ENCODE measurements at regions not wholly inside any gene's neighbourhood (a gene's known extent, or its start where the extent isn't known, plus 50 kb on each side); places are given as distances from the start of the nearest gene placed in this dataset.

DNA sequence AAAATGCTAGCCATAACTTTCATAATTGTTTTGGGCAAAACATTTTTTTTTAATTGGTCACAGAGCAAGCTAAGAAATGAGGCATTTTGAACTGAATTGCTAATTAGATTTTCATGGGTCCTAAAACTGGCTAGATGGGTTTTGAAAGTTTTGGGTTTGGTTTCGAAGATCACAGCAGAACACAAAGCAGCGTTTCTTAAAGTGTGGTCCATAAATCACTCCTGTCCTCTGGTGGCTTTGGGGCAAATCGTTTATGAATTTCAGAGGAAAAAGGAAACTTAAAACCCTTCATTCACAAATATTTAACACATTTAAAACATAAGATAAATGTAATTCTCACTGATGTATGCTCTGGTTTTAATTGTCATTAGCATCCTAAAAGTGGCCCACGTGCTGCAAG lies 503.7 kb downstream of the SPATA31D1 start:
- no peak overlapping the region for H3K27ac ChIP-seq (ENCODE audit: low read depth, low read length)
- no peak overlapping the region for H3K4me3 ChIP-seq (ENCODE audit: low read length)
- H3K36me3 ChIP-seq (ENCODE audit: control insufficient read depth, insufficient read depth, low read length): no peaks in the 10 kb centered on the region
- no peak overlapping the region for H3K9ac ChIP-seq (ENCODE audit: low read length)
- H3K27me3 ChIP-seq (ENCODE audit: control insufficient read depth, insufficient read depth, low read length): no peaks in the 10 kb centered on the region
- no peaks in the 10 kb centered on the region for H3K4me1 ChIP-seq (ENCODE audit: control insufficient read depth, insufficient read depth, low read length)

DNA sequence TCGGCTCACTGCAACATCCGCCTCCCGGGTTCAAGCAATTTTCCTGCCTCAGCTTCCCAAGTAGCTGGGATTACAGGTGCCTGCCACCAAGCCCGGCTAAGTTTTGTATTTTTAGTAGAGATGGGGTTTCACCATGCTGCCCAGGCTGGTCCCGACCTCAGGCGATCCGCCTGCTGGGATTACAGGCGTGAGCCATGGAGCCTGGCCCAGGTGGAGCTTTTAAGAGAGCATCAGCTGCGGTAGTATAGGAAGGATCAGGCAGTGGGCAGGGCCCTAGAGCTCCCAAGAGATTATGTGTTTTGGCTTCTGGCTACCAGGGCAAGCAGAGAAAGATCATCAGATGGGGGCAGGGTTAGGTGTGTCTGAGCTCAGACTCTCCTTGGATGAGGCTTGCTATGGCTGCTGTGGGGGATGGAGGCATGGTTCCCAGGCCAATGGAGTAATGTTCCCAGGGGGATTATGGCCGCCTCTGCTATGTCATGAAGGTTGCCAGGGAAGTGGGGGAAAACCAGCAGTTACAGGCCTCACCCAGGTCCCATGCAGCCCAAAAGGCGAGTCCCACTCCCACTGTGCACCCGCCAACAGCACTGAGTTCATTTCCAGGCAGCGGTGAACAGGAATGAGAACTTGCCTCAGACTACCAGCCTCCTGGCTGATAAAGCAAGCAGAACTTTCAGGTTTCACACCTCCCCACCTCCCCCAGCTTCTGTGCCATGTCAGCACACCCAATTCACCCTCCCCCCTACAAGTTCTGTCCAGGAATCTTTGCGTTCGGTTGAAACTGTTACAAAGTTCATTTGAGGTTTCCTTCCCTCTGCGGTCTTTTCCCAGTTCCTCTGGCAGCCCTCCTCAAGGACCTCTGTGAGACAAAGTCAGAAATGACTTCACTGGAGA lies 507.6 kb downstream of the SPATA31D1 start:
- H3K27me3 ChIP-seq (ENCODE audit: control insufficient read depth, insufficient read depth, low read length): no peaks in the 10 kb centered on the region
- H3K36me3 ChIP-seq (ENCODE audit: control insufficient read depth, insufficient read depth, low read length): no peaks in the 10 kb centered on the region
- H3K27ac ChIP-seq (ENCODE audit: low read depth, low read length): no peak overlapping the region
- H3K4me3 ChIP-seq (ENCODE audit: low read length): no peak overlapping the region
- no peak overlapping the region for H3K9ac ChIP-seq (ENCODE audit: low read length)
- H3K4me1 ChIP-seq (ENCODE audit: control insufficient read depth, insufficient read depth, low read length): no peaks in the 10 kb centered on the region

DNA sequence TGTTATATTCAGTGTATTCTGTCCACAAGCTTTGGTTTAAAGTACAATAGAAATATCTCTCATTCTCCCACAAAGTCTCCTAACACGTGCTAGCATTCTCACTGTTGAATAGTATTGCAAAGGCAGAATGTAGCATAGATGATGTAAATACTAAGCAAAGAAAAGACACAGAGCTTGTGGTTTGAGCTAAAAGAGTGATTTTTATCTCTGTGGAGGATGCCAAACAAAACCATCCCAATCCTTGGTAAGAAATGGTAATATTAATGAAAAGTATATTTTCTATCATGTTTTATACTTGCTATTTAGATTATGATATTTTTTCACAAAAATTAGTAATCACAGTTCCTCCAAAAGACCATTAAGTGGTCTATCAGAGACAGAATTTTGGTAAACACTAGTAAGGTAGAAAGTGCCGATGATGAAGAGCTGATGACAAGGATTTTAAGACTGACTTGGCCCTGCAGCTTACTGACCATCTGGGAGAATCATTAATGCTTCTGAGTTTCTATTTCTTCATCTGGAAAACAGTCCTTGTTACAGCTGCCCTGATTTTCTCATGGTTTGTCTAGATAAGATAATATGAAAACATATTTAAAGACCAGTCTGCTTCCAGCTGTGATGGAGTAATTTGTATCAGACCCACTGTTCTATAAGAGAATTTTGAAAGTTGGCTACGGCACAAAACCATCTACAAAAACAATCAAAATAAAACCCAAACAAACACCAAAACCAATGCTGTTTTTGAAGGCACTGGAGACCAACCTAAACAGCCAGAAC lies 510.2 kb downstream of the SPATA31D1 start:
- Histone ChIP-seq H3K4me3 (ENCODE audit: low read length) (no peak overlapping the region), H3K9ac (ENCODE audit: low read length) (no peak overlapping the region), H3K4me1 (ENCODE audit: control insufficient read depth, insufficient read depth, low read length) (no peaks in the 10 kb centered on the region), H3K36me3 (ENCODE audit: control insufficient read depth, insufficient read depth, low read length) (no peaks in the 10 kb centered on the region), H3K27me3 (ENCODE audit: control insufficient read depth, insufficient read depth, low read length) (no peaks in the 10 kb centered on the region), H3K27ac (ENCODE audit: low read depth, low read length) (no peak overlapping the region)

DNA sequence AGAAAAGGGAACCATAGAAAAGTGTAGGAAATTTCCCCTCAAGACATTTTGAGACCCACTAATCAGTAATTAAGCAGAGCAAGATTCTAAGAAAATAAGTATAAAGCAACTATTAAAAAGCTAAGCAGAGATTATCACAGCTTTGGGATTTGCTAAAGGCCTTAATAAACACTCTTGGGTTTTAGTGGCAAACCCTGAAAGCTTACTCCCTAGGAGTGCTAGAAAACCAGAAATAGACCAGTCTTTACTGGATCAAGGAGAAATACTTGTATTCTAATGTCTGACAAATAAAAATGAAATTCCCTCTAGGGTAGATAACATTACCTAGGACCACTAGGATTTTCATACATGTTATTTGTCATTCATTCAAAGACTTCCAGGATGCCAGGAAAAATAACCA lies 510.8 kb downstream of the SPATA31D1 start:
- no peak overlapping the region for H3K9ac ChIP-seq (ENCODE audit: low read length)
- H3K36me3 ChIP-seq (ENCODE audit: control insufficient read depth, insufficient read depth, low read length): no peaks in the 10 kb centered on the region
- H3K27ac ChIP-seq (ENCODE audit: low read depth, low read length): no peak overlapping the region
- no peaks in the 10 kb centered on the region for H3K4me1 ChIP-seq (ENCODE audit: control insufficient read depth, insufficient read depth, low read length)
- H3K27me3 ChIP-seq (ENCODE audit: control insufficient read depth, insufficient read depth, low read length): no peaks in the 10 kb centered on the region
- no peak overlapping the region for H3K4me3 ChIP-seq (ENCODE audit: low read length)

DNA sequence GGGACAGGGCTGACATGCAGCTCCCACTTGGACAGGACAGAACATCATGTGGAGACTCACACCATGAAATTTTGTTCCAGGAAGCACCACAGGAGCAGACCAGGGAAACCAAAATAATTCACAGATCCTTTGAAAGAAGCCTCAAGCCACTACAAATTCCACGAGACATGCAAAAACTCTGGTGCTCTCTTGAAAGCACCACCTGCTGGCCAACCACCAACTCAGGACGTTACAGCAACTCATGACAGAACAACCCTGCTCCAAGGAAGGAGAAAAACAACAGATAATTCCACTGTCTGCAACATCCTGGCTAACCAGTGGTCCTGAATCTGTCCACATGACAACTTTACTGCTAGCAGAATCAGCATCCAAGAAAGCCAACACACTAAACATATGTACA lies 516.0 kb downstream of the SPATA31D1 start:
- Histone ChIP-seq H3K4me3 (ENCODE audit: low read length) (no peak overlapping the region), H3K4me1 (ENCODE audit: control insufficient read depth, insufficient read depth, low read length) (no peaks in the 10 kb centered on the region), H3K27ac (ENCODE audit: low read depth, low read length) (no peak overlapping the region), H3K9ac (ENCODE audit: low read length) (no peak overlapping the region), H3K36me3 (ENCODE audit: control insufficient read depth, insufficient read depth, low read length) (no peaks in the 10 kb centered on the region), H3K27me3 (ENCODE audit: control insufficient read depth, insufficient read depth, low read length) (no peaks in the 10 kb centered on the region)

DNA sequence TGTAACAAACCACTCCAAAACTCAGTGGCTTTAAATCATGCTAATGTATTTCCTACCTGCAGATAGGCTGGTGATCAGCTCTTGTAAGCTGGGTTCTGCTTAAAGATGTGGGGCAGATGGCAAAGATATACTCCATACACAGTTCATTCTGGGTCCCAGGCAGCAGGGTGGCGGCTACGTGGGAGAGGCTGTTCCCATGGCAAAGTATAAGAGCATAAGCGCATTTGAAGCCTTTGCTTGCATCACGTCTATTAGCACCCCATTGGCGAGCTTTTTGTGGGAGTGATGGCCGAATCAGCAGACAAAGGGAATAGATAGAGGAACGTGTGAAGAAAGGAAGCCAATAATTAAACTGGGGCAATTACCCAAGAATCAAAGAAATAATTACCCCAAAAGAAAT lies 523.1 kb downstream of the SPATA31D1 start:
- Histone ChIP-seq H3K27ac (ENCODE audit: low read depth, low read length) (no peak overlapping the region), H3K9ac (ENCODE audit: low read length) (no peak overlapping the region), H3K4me1 (ENCODE audit: control insufficient read depth, insufficient read depth, low read length) (peaks cover 17% of the 10 kb centered on the region), H3K4me3 (ENCODE audit: low read length) (no peak overlapping the region), H3K27me3 (ENCODE audit: control insufficient read depth, insufficient read depth, low read length) (no peaks in the 10 kb centered on the region), H3K36me3 (ENCODE audit: control insufficient read depth, insufficient read depth, low read length) (no peaks in the 10 kb centered on the region)

DNA sequence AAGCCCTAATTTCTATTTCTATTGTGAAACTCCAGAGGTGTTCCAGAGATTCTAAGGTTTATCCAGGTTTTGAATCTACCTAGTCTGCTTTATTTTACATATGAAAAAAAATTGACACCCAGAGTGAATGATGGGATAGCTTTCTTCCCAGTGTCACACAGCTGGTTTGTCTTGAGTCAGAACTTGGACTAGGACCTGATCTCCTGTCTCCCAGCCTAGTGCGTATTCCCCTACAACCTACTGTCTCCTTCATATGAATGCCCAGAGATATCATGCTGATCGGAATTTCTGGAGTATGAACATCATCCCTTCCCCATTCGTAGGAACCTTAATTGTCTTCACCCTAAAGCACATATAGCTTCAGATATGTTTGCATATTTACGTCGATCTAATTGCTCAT lies 524.2 kb downstream of the SPATA31D1 start:
- Histone ChIP-seq H3K9ac (ENCODE audit: low read length) (no peak overlapping the region), H3K4me3 (ENCODE audit: low read length) (no peak overlapping the region), H3K4me1 (ENCODE audit: control insufficient read depth, insufficient read depth, low read length) (peaks cover 17% of the 10 kb centered on the region), H3K36me3 (ENCODE audit: control insufficient read depth, insufficient read depth, low read length) (no peaks in the 10 kb centered on the region), H3K27ac (ENCODE audit: low read depth, low read length) (peak overlapping the region; percentile 81), H3K27me3 (ENCODE audit: control insufficient read depth, insufficient read depth, low read length) (no peaks in the 10 kb centered on the region)

DNA sequence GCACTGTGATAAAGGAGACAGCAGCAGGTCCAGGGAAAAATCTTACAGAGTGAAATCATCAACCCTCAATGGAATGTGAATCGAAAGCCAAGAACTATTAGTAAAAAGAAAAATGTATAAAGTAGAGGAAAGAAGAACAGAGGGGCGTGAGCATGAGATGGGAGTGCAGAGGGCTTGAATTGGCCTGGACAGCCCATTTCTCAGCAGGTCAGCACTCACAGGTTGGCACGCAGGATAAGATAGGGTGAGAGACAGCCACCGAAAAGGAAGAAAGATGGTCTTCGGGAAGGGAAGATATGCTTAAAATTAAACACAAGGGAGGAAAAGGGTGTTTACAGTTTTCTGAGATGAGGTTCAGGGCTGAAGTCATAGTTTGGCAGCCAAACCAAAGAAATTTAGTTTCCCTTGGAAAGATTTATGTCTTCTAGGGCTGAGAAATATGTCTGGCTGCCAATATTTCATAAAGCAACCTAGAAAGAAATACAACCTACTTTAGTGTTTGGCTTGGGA lies 524.7 kb downstream of the SPATA31D1 start:
- peak overlapping the region; percentile 81 for H3K27ac ChIP-seq (ENCODE audit: low read depth, low read length)
- H3K9ac ChIP-seq (ENCODE audit: low read length): no peak overlapping the region
- peaks cover 17% of the 10 kb centered on the region for H3K4me1 ChIP-seq (ENCODE audit: control insufficient read depth, insufficient read depth, low read length)
- no peaks in the 10 kb centered on the region for H3K27me3 ChIP-seq (ENCODE audit: control insufficient read depth, insufficient read depth, low read length)
- H3K4me3 ChIP-seq (ENCODE audit: low read length): no peak overlapping the region
- no peaks in the 10 kb centered on the region for H3K36me3 ChIP-seq (ENCODE audit: control insufficient read depth, insufficient read depth, low read length)

DNA sequence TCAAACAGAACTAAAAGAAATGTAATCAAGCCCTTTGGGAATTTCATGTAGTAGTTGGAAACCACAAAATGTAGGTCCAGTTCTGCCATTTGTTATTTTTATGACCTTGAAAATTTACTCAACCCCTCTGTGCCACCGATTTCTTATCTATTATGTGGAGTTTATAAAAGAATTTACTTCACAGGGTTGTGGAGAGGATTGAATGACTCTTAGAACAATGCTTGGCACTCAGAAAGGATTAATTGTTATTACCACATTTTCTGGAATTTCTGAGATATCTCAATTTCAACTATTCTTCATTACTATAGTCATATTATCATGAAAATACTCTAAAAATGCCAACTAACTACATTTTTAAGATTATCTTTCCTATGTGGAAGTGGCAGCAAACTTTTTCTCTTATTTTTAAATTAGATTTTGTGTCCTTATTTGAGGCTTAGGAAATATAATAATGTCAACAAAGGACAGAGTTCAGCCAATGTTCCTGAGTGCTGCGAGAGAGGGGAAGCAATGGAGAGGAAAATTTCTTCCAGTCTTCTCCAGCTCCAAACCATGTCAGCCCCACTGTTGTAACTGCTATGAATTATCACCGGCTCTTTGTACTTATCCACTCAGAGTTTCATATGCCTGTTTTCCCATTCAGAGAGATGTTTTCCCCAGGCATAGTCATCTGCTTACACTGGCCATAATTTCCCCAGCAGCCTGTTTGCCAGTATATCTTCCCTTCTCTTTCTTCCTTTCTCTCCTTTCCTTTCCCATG lies 525.6 kb downstream of the SPATA31D1 start:
- peaks cover 17% of the 10 kb centered on the region for H3K4me1 ChIP-seq (ENCODE audit: control insufficient read depth, insufficient read depth, low read length)
- H3K36me3 ChIP-seq (ENCODE audit: control insufficient read depth, insufficient read depth, low read length): no peaks in the 10 kb centered on the region
- H3K27ac ChIP-seq (ENCODE audit: low read depth, low read length): peak overlapping the region; percentile 25
- no peaks in the 10 kb centered on the region for H3K27me3 ChIP-seq (ENCODE audit: control insufficient read depth, insufficient read depth, low read length)
- no peak overlapping the region for H3K9ac ChIP-seq (ENCODE audit: low read length)
- no peak overlapping the region for H3K4me3 ChIP-seq (ENCODE audit: low read length)

DNA sequence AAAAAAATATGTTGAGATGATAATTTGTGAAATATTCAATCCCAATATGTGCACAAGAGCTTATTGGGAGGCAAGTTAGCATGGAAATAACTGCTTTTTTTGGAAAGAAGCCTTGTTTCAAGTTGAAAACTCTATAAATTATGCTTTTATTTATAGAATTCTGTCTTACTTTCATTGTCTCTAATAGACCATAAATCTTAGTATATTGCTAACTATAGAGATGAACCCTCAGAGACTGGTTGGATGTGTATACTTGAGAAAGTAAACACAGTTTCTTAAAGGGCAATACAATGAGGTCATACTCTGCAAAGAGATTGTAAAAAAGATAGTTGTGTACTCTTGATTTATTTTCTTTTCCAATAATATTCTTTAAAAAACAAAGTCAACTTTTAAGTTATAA lies 530.3 kb downstream of the SPATA31D1 start:
- no peaks in the 10 kb centered on the region for H3K27me3 ChIP-seq (ENCODE audit: control insufficient read depth, insufficient read depth, low read length)
- H3K36me3 ChIP-seq (ENCODE audit: control insufficient read depth, insufficient read depth, low read length): no peaks in the 10 kb centered on the region
- no peak overlapping the region for H3K4me3 ChIP-seq (ENCODE audit: low read length)
- H3K4me1 ChIP-seq (ENCODE audit: control insufficient read depth, insufficient read depth, low read length): peaks cover 17% of the 10 kb centered on the region
- H3K9ac ChIP-seq (ENCODE audit: low read length): no peak overlapping the region
- no peak overlapping the region for H3K27ac ChIP-seq (ENCODE audit: low read depth, low read length)

DNA sequence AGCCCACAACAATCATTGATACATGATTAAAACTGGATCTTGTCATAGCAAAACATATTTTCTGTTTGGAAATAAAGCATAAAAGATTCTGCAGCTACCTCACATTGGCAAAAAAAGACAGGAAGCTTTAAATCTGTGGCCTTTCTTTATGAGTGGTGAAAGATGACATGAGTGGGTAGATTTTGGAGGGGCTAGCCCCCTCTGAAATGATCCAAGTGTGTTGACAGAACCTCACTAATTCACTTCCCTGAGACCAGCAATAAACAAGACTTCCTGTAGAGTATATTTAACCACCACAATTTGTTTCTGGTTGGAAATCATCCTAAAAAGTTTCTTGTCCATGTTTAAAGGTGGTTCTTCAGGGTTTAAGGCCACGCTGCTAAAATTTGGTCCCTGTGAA lies 530.8 kb downstream of the SPATA31D1 start:
- Histone ChIP-seq H3K27ac (ENCODE audit: low read depth, low read length) (no peak overlapping the region), H3K4me3 (ENCODE audit: low read length) (no peak overlapping the region), H3K4me1 (ENCODE audit: control insufficient read depth, insufficient read depth, low read length) (peaks cover 14% of the 10 kb centered on the region)

DNA sequence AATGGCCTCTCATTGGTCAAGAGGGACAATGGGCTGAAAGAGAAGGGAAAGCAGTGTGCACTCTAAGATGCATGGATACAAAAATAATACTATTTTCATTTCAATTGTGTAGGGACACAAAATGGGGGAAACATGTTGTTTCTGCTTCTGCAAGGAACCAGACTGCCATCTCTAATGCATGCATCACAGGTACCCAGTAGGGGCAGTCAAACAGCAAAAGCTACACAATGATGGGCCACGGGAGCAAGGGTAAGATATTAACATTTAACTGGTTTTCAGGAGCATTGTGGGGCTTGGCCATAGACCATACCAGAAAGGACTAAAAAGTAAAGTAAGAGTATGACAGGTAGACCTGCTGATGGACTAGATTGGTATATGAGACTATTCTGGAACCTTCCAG lies 535.8 kb downstream of the SPATA31D1 start:
- no peak overlapping the region for H3K4me3 ChIP-seq (ENCODE audit: low read length)
- H3K36me3 ChIP-seq (ENCODE audit: control insufficient read depth, insufficient read depth, low read length): no peaks in the 10 kb centered on the region
- no peak overlapping the region for H3K9ac ChIP-seq (ENCODE audit: low read length)
- H3K27ac ChIP-seq (ENCODE audit: low read depth, low read length): no peak overlapping the region
- H3K27me3 ChIP-seq (ENCODE audit: control insufficient read depth, insufficient read depth, low read length): no peaks in the 10 kb centered on the region
- H3K4me1 ChIP-seq (ENCODE audit: control insufficient read depth, insufficient read depth, low read length): peaks cover 4% of the 10 kb centered on the region

More for the DNA sequence above, 530.8 kb downstream of the SPATA31D1 start:
- no peak overlapping the region for H3K9ac ChIP-seq (ENCODE audit: low read length)
- no peaks in the 10 kb centered on the region for H3K27me3 ChIP-seq (ENCODE audit: control insufficient read depth, insufficient read depth, low read length)
- no peaks in the 10 kb centered on the region for H3K36me3 ChIP-seq (ENCODE audit: control insufficient read depth, insufficient read depth, low read length)

Measured in rectal smooth muscle tissue (tissue), 1 donor.